Stimulated activated naive CD8-positive, alpha-beta T cell treated with anti-CD3 and anti-CD28 coated beads, Interleukin-15, Interleukin-2, amounts not matched to agents 100 ng/mL and 50 ng/mL, for 24 hours (primary cell): ENCODE measurements at regions not wholly inside any gene's neighbourhood (a gene's known extent, or its start where the extent isn't known, plus 50 kb on each side); places are given as distances from the start of the nearest gene placed in this dataset.

ENCODE experiments used
- H3K27ac Mint-ChIP-seq: one replicate; pipeline ENCODE4 v1.8.0; 2021; ENCODE audit warnings: mild to moderate bottlenecking, mixed read lengths
- H3K27me3 Mint-ChIP-seq: one replicate; pipeline ENCODE4 v1.8.0; 2021; ENCODE audit warnings: mixed read lengths
- H3K36me3 Mint-ChIP-seq: one replicate; pipeline ENCODE4 v1.8.0; 2021; ENCODE audit warnings: low read depth, mixed read lengths
- H3K4me1 Mint-ChIP-seq: one replicate; pipeline ENCODE4 v1.8.0; 2021; ENCODE audit warnings: low read depth, mixed read lengths
- H3K4me3 Mint-ChIP-seq: one replicate; pipeline ENCODE4 v1.8.0; 2021; ENCODE audit warnings: mild to moderate bottlenecking, mixed read lengths
- H3K9me3 Mint-ChIP-seq: one replicate; pipeline ENCODE4 v1.8.0; 2021; ENCODE audit warnings: mixed read lengths

DNA sequence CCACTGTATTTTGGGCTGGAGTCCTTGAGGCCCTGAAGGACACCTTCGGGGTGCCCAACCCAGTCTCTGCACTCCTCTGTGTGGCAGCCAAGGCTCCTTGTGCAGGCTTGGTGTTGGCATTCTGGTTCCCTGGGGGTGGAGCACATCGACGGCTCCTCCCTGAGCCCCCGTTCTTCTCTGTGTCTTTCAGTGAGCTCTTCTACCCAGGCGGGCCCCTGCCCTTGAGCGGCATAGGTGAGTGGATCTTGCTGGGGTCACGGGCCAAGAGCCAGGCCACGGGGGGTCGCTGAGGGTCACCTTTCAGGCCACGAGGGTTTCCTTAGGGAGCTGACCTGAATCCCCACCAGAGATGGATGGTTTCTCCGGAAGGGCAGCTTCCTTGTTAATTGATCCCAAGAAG lies 234.8 kb downstream of the SNRPN start:
- H3K4me1 Mint-ChIP-seq = no peaks in the 10 kb centered on the region

GRCh38 chr15:25192651-25193050 lies 237.9 kb downstream of the SNRPN start:
- Mint-ChIP-seq H3K9me3 (peaks cover 5% of the 10 kb centered on the region), H3K27ac (no peak overlapping the region), H3K4me3 (no peak overlapping the region), H3K27me3 (no peaks in the 10 kb centered on the region), H3K4me1 (no peaks in the 10 kb centered on the region), H3K36me3 (no peaks in the 10 kb centered on the region)

More for the DNA sequence above, 234.8 kb downstream of the SNRPN start:
- Mint-ChIP-seq H3K36me3 (no peaks in the 10 kb centered on the region), H3K27me3 (no peaks in the 10 kb centered on the region), H3K9me3 (peaks cover 5% of the 10 kb centered on the region), H3K4me3 (no peak overlapping the region), H3K27ac (no peak overlapping the region)

DNA sequence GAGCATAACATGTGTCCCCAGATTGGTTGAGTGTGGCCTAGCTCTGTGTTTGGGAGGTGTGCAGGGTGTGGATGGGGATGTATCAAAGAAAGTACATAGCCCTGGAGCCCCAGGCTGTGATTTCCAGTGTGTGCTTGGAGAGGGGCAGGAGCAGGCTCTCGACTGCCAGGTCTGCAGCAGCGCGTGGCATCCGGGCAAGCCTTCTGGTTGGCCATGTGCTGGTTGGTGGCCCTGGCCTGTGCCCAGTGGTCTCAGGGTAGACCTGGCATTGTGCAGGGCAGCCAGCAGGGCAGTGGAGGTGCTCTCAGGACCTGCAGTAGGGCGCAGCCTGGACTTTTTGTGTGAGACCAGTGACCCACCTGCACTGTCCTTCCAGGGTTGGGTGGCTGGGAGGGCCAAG lies 231.5 kb downstream of the UBE3A start:
- no peaks in the 10 kb centered on the region for H3K36me3 Mint-ChIP-seq
- H3K4me3 Mint-ChIP-seq = no peak overlapping the region
- H3K27me3 Mint-ChIP-seq = no peaks in the 10 kb centered on the region
- H3K4me1 Mint-ChIP-seq = no peaks in the 10 kb centered on the region
- H3K9me3 Mint-ChIP-seq = no peaks in the 10 kb centered on the region
- no peak overlapping the region for H3K27ac Mint-ChIP-seq

GRCh38 chr15:25208735-25209134 lies 230.1 kb downstream of the UBE3A start:
- Mint-ChIP-seq H3K36me3 (no peaks in the 10 kb centered on the region), H3K4me3 (no peak overlapping the region), H3K27ac (no peak overlapping the region), H3K9me3 (no peaks in the 10 kb centered on the region), H3K27me3 (no peaks in the 10 kb centered on the region), H3K4me1 (no peaks in the 10 kb centered on the region)

- Mint-ChIP-seq H3K36me3 (no peaks in the 10 kb centered on the region), H3K27me3 (no peaks in the 10 kb centered on the region), H3K4me1 (no peaks in the 10 kb centered on the region), H3K4me3 (no peak overlapping the region), H3K27ac (no peak overlapping the region), H3K9me3 (no peaks in the 10 kb centered on the region)
These were observed 218.0 kb downstream of the UBE3A start for GRCh38 chr15:25220834-25221233.

GRCh38 chr15:25224396-25224795 lies 214.4 kb downstream of the UBE3A start:
- Mint-ChIP-seq H3K9me3 (no peaks in the 10 kb centered on the region), H3K27me3 (no peaks in the 10 kb centered on the region), H3K4me1 (no peaks in the 10 kb centered on the region), H3K36me3 (no peaks in the 10 kb centered on the region), H3K27ac (no peak overlapping the region), H3K4me3 (no peak overlapping the region)

GRCh38 chr15:25226360-25226759 lies 212.5 kb downstream of the UBE3A start:
- H3K36me3 Mint-ChIP-seq = no peaks in the 10 kb centered on the region
- H3K27me3 Mint-ChIP-seq = no peaks in the 10 kb centered on the region
- no peak overlapping the region for H3K4me3 Mint-ChIP-seq
- H3K27ac Mint-ChIP-seq = no peak overlapping the region
- H3K4me1 Mint-ChIP-seq = no peaks in the 10 kb centered on the region
- H3K9me3 Mint-ChIP-seq = no peaks in the 10 kb centered on the region

GRCh38 chr15:25228261-25228660 lies 210.6 kb downstream of the UBE3A start:
- Mint-ChIP-seq H3K36me3 (no peaks in the 10 kb centered on the region), H3K9me3 (no peaks in the 10 kb centered on the region), H3K4me3 (no peak overlapping the region)

GRCh38 chr15:25230442-25230841 lies 208.4 kb downstream of the UBE3A start:
- Mint-ChIP-seq H3K4me3 (no peak overlapping the region), H3K36me3 (no peaks in the 10 kb centered on the region), H3K27me3 (no peaks in the 10 kb centered on the region), H3K4me1 (no peaks in the 10 kb centered on the region), H3K9me3 (no peaks in the 10 kb centered on the region), H3K27ac (no peak overlapping the region)

More at GRCh38 chr15:25228261-25228660, 210.6 kb downstream of the UBE3A start:
- Mint-ChIP-seq H3K4me1 (no peaks in the 10 kb centered on the region), H3K27me3 (no peaks in the 10 kb centered on the region), H3K27ac (no peak overlapping the region)

GRCh38 chr15:25233766-25234350 lies 205.0 kb downstream of the UBE3A start:
- no peak overlapping the region for H3K4me3 Mint-ChIP-seq
- no peak overlapping the region for H3K27ac Mint-ChIP-seq
- H3K4me1 Mint-ChIP-seq = no peaks in the 10 kb centered on the region
- no peaks in the 10 kb centered on the region for H3K27me3 Mint-ChIP-seq
- H3K36me3 Mint-ChIP-seq = no peaks in the 10 kb centered on the region
- peaks cover 3% of the 10 kb centered on the region for H3K9me3 Mint-ChIP-seq

DNA sequence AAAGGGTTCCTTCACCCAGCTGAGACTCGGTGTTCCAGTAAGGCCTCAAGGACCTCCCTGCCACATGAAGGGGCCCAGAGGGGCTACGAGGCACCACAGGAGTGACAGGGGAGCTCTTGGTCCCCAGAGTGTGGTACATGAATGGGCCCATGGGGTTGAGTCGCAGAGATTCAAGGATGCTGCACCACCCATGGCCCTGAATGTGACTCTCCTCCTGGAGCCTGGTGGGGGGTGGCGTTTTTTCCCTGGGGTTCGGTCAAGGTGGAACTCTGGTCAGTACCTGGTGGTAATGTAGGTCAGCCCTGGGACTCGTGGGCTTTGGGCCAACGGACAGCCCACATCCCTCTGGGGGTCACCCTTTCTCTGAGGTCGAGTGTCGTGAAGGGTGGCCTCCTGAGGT lies 204.0 kb downstream of the UBE3A start:
- Mint-ChIP-seq H3K27me3 (no peaks in the 10 kb centered on the region), H3K4me3 (no peak overlapping the region), H3K4me1 (no peaks in the 10 kb centered on the region), H3K36me3 (no peaks in the 10 kb centered on the region), H3K9me3 (peaks cover 3% of the 10 kb centered on the region), H3K27ac (no peak overlapping the region)

DNA sequence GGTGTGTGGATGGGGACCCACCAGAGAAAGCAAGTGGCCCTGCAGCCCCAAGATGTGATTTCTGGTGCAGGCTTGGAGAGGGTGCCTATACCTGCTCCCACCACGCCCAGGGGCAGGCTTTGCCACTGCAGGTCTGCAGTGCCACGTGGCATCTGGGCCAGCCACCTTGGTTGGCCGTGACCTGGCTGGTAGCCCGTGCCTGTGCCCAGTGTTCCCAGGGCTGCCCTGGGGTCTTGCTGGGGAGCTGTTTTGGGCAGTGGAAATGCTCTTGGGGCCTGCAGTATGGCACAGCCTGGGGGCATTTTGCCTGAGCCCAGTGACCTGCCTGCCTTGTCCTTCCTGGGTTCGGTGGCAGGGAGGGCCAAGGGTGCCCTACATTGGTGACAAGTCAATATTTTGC lies 203.4 kb downstream of the UBE3A start:
- Mint-ChIP-seq H3K9me3 (peaks cover 3% of the 10 kb centered on the region), H3K27ac (no peak overlapping the region), H3K4me1 (no peaks in the 10 kb centered on the region), H3K27me3 (no peaks in the 10 kb centered on the region), H3K4me3 (no peak overlapping the region), H3K36me3 (no peaks in the 10 kb centered on the region)

- no peak overlapping the region for H3K4me3 Mint-ChIP-seq
- peaks cover 3% of the 10 kb centered on the region for H3K9me3 Mint-ChIP-seq
- no peaks in the 10 kb centered on the region for H3K27me3 Mint-ChIP-seq
- no peaks in the 10 kb centered on the region for H3K36me3 Mint-ChIP-seq
- H3K4me1 Mint-ChIP-seq = no peaks in the 10 kb centered on the region
- no peak overlapping the region for H3K27ac Mint-ChIP-seq
These were observed 202.5 kb downstream of the UBE3A start for GRCh38 chr15:25236143-25236860.

GRCh38 chr15:25236861-25237155 lies 202.0 kb downstream of the UBE3A start:
- Mint-ChIP-seq H3K9me3 (peaks cover 3% of the 10 kb centered on the region), H3K36me3 (no peaks in the 10 kb centered on the region), H3K27me3 (no peaks in the 10 kb centered on the region), H3K4me3 (no peak overlapping the region), H3K4me1 (no peaks in the 10 kb centered on the region), H3K27ac (no peak overlapping the region)

GRCh38 chr15:25237291-25237978 lies 201.4 kb downstream of the UBE3A start:
- no peak overlapping the region for H3K4me3 Mint-ChIP-seq
- H3K27ac Mint-ChIP-seq = no peak overlapping the region
- no peaks in the 10 kb centered on the region for H3K36me3 Mint-ChIP-seq

More at GRCh38 chr15:25237291-25237978, 201.4 kb downstream of the UBE3A start:
- Mint-ChIP-seq H3K9me3 (peaks cover 3% of the 10 kb centered on the region), H3K27me3 (no peaks in the 10 kb centered on the region), H3K4me1 (no peaks in the 10 kb centered on the region)
